ENCODE measurements at regions not wholly inside any gene's neighbourhood (a gene's known extent, or its start where the extent isn't known, plus 50 kb on each side); places are given as distances from the start of the nearest gene placed in this dataset.

DNA sequence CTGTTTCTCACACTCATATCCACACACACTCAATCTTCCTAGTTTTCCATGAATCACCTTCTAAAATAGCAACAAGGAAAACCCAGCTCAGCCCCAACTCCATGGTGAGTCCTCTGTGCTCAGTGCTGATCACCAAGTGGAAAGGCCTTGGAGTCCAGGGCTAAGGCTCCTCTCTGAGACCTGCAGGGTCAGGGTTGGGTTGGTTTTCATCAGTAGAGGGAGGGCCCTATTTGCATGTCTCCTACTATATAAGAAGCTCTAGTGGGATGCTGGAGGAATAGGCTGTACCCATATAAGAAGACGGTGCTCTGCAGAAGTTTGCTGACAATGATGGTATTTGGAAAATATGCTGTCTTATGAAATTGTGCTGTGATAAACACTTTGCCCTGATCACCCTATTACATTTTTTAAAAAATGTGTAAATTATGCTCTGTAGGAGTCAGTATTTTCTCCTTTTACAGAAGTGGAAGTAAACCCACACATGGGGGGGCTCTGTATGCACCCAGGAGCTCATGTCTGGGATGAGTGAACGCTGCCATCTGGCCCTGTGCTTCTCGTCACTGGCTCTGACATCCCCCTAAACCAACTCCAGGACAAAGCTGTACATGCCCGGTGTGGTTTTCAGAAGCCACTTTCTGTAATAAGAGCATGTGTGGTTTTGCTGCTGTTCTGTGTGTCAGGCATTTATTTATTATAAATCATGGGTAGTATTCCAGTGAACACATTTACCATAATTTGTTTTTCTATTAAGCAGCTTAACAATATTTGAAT is 536.3 kb downstream of the TMEM121 start:
- no peak overlapping the region for H3K4me2 ChIP-seq (ENCODE audit: low read depth, low read length)
- BruUV-seq (replicated peaks): no TSS peak
- H3K27ac ChIP-seq (ENCODE audit: extremely low read length, insufficient read depth, low read length): no peak overlapping the region
- POLR2A ChIA-PET: no interaction called here
- H3K4me3 ChIP-seq (replicated peaks in 1 of 3; ENCODE audit: insufficient read depth in 1 of 3, low read depth in 2 of 3, low read length in 3 of 3): no peak overlapping the region
- no peaks in the 10 kb centered on the region for H3K36me3 ChIP-seq (replicated peaks in 1 of 2; ENCODE audit: control insufficient read depth in 1 of 2, insufficient read depth in 2 of 2, low read length in 2 of 2)
- H2AFZ ChIP-seq (ENCODE audit: low read length): no peak overlapping the region
- no peak overlapping the region for H3K9ac ChIP-seq (ENCODE audit: insufficient read depth, low read depth, low read length)
- CTCF ChIA-PET (ENCODE audit: low intra/inter-chr PET ratio, low total read pairs): no interaction called here
- in situ Hi-C loops (cut with HindIII; ENCODE audit: extremely low pct_ligation_motif_present, low pct_unique_long_range_greater_than_20kb) (no loop called here), intact Hi-C loops (cut with micrococcal nuclease; ENCODE audit: unreplicated experiment) (no loop called here)
- H3K4me1 ChIP-seq (ENCODE audit: insufficient read depth, low read length): no peaks in the 10 kb centered on the region
- TF ChIP-seq ZNF260 (CRISPR knock-in tag; IDR thresholded peaks at IDR 0.05; ENCODE audit: borderline replicate concordance, low read depth): no peak
- no peak for TF ChIP-seq DNMT3B (CRISPR knock-in tag; conservative IDR thresholded peaks at IDR 0.05)
- TF ChIP-seq MAZ (IDR thresholded peaks at IDR 0.05; ENCODE audit: borderline replicate concordance, low read depth, low read length): no peak
- no peak for TF ChIP-seq MAZ (CRISPR knock-in tag; IDR thresholded peaks at IDR 0.05; ENCODE audit: low read depth)
- no peak for TF ChIP-seq MAFG (CRISPR knock-in tag; IDR thresholded peaks at IDR 0.05)
- TF ChIP-seq ZNF792 (CRISPR knock-in tag; IDR thresholded peaks at IDR 0.05): no peak
- TF ChIP-seq ZNF776 (CRISPR knock-in tag; IDR thresholded peaks at IDR 0.05): no peak
- TF ChIP-seq ZNF235 (CRISPR knock-in tag; IDR thresholded peaks at IDR 0.05; ENCODE audit: borderline replicate concordance): no peak
- TF ChIP-seq ZNF564 (CRISPR knock-in tag; IDR thresholded peaks at IDR 0.05): no peak
- peaks cover 0 to 8% of the 10 kb centered on the region in 2 experiments; a peak in 1 of 5 replicates for H3K27me3 ChIP-seq (ENCODE audit: control insufficient read depth in 1 of 2, insufficient read depth in 2 of 2, low read length in 2 of 2)
- H3K79me2 ChIP-seq (ENCODE audit: insufficient read depth, low read length): no peaks in the 10 kb centered on the region
- FAIRE-seq (no peak), DNase-seq (ENCODE audit: low spot score) (no peak), ATAC-seq (no peak)
- H4K20me1 ChIP-seq (ENCODE audit: insufficient read depth, low read length): no peaks in the 10 kb centered on the region
- 0% methylated on average over 2 of the region's 4 CpGs for WGBS (ENCODE audit: low lambda C conversion rate)
- no peaks in the 10 kb centered on the region for H3K9me3 ChIP-seq (ENCODE audit: low read length)

DNA sequence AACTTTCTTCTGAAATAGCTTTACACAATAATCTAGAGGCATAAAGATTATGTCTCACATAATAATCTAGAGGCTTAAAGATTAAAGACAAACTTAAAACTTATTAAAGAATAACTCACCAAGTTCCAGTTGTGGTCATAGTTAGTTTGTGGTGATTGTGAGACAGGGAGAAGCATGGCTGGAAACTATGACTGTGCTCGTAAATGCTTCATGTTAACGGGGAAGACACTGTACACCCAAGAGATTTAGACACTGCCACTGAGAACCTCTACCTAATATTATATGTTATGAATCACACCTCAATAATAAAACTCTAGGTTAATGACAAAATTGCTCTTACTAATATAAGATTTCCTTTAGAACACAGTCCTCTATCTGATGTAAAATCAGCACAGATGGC is 541.6 kb downstream of the TMEM121 start:
- FAIRE-seq (no peak), DNase-seq (ENCODE audit: low spot score) (no peak), ATAC-seq (no peak)
- Histone ChIP-seq H3K9ac (ENCODE audit: insufficient read depth, low read depth, low read length) (no peak overlapping the region), H3K27me3 (ENCODE audit: control insufficient read depth in 1 of 2, insufficient read depth in 2 of 2, low read length in 2 of 2) (no peaks in the 10 kb centered on the region), H3K9me3 (ENCODE audit: low read length) (no peaks in the 10 kb centered on the region), H3K36me3 (replicated peaks in 1 of 2; ENCODE audit: control insufficient read depth in 1 of 2, insufficient read depth in 2 of 2, low read length in 2 of 2) (no peaks in the 10 kb centered on the region), H3K4me1 (ENCODE audit: insufficient read depth, low read length) (no peaks in the 10 kb centered on the region), H2AFZ (ENCODE audit: low read length) (no peak overlapping the region), H4K20me1 (ENCODE audit: insufficient read depth, low read length) (no peaks in the 10 kb centered on the region), H3K79me2 (ENCODE audit: insufficient read depth, low read length) (no peaks in the 10 kb centered on the region), H3K27ac (ENCODE audit: extremely low read length, insufficient read depth, low read length) (no peak overlapping the region), H3K4me2 (ENCODE audit: low read depth, low read length) (no peak overlapping the region), H3K4me3 (replicated peaks in 1 of 3; ENCODE audit: insufficient read depth in 1 of 3, low read depth in 2 of 3, low read length in 3 of 3) (no peak overlapping the region)
- TF ChIP-seq ZNF790 (CRISPR knock-in tag; IDR thresholded peaks at IDR 0.05; ENCODE audit: borderline replicate concordance) (no peak), ZNF235 (CRISPR knock-in tag; IDR thresholded peaks at IDR 0.05; ENCODE audit: borderline replicate concordance) (no peak), CHCHD3 (CRISPR knock-in tag; IDR thresholded peaks at IDR 0.05) (no peak), RARA (CRISPR knock-in tag; IDR thresholded peaks at IDR 0.05) (no peak)
- ChIA-PET CTCF (ENCODE audit: low intra/inter-chr PET ratio, low total read pairs) (no interaction called here), POLR2A (no interaction called here)
- 3% methylated on average over 2 of the region's 2 CpGs for WGBS (ENCODE audit: low lambda C conversion rate)
- in situ Hi-C loops (cut with HindIII; ENCODE audit: extremely low pct_ligation_motif_present, low pct_unique_long_range_greater_than_20kb) (no loop called here), intact Hi-C loops (cut with micrococcal nuclease; ENCODE audit: unreplicated experiment) (no loop called here)
- BruUV-seq (replicated peaks): no TSS peak

Measured in HepG2 (cell line).